Muscle of arm (tissue), 1 donor: ENCODE measurements at regions not wholly inside any gene's neighbourhood (a gene's known extent, or its start where the extent isn't known, plus 50 kb on each side); places are given as distances from the start of the nearest gene placed in this dataset.
"Not testable (repeated sequence)": the region's sequence is repeated elsewhere in the genome, so short reads cannot be mapped to it uniquely, and the experiment has no call there.

Source experiments
- DNase-seq: peaks from one replicate; pipeline ENCODE4 v3.0.0-alpha.2; 2013

DNA sequence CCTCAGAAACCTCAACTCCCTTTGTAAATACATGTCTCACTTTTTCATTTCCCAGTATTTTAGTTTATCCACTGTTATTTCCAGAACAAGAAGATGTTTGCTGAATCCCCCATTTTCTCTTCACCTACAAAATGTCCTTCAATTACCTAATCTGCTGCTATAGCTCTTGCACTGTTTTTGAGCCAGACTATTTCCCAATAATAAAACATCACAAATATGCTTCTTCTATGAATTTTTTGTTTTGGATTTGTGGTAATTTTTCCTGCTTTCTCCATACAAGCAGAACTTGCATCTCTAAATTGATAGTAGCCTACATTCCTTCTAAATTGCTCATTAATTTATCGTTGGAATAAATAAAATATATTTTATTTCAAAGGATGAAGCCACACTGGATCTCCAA is 199.6 kb upstream of the C1orf87 start:
- no peak for DNase-seq

DNA sequence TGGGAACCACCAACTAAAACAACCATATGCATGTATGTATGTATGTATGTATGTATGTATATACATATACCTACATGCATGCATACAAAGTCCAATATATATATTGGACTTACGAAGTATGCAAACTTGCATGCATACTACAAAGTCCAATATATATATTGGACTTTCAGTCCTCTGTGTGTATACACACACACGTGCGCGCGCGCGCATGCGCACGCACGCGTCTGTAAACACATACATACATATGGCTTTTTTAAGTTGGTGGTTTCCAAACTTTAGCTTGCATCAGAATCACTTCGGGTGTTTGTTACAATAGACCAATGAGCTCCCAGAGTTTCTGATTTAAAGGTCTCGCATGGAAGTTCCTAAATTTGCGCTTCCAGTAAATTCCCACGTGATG is 197.5 kb upstream of the C1orf87 start:
- no peak for DNase-seq

DNA sequence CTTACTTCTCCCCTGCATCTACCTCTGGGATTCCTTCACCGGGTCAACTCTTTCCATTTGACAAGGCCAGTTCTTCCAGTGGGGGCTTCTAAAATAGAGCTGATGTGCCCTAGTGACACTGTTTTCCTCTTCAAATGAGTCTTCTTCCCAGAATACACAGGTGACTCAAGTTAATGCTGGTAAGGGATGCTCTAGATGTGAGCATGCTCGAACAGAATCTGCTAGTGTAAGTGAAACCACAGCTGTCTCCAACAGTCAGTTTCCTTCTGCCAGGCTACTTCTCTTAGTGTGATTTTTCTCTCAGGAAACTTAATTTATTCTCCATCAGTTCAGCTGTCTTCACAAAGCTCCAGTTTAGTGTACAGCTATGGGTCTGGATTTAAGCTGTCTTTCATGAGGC is 194.9 kb upstream of the C1orf87 start:
- no peak for DNase-seq

DNA sequence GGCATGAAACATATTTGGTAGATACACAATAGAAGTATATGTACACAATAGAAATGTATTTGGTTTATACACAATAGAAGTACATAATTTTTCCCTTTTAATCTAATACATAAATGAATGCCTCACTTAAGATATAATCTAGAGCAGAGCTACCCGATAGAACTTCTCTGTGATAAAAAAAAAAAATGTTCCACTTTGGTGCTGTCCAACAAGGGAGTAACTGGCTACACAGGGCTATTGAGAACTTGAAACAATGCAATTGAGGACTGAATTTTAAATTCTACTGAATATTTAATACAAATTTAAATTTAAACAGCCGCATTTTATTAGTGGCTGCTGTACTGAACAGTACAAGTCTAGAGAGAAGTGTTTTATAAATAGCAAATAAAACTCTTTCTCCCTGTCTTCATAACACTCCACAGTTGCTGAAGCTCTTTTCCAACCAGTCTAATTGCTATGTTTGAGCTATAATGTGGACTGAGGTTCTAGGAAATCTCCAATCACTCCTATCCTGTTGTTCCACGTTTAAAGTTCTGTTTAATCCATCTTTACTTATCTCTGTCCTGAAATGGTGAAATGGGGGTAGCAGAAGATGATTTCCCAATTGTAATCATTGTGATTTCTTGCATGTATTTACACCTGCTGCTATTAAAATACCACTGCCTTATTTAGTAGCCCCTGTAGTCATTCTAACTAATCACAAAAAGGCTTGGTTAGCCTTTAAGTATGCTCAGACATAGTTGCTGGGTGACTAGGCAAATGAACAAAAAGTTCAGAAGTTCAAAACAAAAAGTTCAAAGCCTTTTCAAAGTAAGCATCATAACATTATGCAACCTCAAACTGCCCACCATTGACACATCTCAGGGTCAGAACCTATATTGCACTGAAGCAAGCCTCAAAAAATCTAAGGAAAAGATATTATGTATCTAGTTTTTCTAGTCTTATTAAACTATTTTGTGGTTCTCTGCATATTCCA is 192.3 kb upstream of the C1orf87 start:
- no peak for DNase-seq

DNA sequence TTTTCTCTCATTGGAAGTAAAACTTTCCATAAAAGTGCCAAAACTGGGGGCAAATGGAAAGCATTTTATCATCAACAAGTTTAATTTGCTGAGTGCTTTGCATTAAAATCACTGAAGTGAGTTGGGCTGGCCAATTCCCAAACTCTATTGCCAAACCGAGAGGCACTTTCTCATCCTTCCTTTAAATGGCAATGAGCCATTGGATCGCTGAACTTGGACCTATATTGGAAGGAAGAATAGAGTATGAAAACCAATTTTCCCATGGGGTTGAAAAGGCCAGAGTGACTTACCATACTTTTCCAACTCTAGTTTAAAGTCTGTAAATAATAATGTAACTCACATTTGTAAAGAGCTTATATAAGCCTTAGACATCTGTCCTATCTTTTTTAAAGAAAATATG is 189.1 kb upstream of the C1orf87 start:
- peak; percentile 83 for DNase-seq

DNA sequence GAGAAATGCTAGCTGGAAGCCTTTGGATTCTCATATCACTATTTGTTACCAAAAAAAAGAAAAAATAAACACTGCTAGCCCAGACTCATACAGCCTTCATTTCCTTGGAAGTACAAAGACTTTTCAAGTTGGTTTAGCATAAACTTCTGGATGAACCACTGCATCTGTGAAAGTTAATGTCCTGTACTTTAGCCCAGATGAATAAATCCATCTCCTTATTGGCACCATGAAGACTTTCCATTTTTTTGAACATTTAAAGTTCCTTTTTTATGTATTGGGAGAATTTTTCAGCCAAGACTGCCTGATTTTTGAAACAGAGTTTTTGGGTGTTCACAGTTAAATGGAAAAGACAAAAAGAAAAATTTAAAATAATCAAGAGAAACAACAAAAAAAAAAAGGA is 184.0 kb upstream of the C1orf87 start:
- DNase-seq, result no peak

DNA sequence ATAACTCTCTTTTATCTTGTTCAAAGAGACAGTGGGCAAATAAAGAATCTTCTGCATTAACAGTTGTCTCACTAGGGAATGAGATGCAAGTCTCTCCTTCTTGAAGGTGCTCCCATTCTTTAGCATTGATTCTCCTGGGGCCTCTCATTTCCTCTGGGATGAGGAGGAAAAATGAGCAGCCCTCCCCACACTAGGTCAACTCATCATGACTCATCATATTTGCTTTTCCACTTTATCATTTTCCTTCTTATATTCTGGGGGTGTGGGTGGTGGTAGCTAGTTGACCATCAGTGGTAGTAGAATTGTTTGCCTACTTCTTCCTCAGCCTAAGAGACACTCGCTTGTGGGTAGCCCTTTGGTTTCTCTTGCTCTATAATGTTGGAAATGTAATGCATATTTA is 182.0 kb upstream of the C1orf87 start:
- DNase-seq, result no peak

DNA sequence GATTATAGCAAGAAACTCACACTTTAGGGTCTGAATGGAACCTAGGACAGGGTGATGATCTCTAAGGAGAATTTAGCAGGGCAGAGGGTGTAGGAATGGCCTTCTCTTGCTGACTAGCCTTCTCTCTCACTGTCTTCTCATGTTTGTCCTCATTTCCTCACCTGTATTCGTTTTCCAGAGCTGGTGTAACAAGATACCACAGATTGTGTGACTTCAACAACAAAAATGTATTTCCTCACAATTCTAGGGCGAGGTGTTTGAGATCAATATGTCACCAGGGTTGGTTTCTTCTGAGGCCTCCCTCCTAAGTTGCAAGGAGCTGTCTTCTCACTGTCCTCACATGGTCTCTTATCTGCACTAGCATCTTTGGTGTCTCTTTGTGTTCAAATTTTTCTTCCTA is 177.9 kb upstream of the C1orf87 start:
- DNase-seq, result no peak

DNA sequence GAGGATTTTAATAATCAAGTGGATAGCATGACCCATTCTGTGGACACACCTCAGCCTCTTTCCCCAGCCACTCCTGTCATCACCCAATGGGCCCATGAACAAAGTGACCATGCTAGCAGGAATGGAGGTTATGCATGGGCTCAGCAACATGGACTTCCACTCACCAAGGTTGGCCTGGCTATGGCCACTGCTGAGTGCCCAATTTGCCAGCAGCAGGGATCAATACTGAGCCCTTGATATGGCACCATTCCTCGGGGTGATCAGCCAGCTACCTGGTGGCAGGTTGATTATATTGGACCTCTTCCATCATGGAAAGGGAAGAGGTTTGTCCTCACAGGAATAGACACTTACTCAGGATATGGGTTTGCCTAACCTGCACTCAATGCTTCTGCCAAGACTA is 173.9 kb upstream of the C1orf87 start:
- not testable (repeated sequence) for DNase-seq

DNA sequence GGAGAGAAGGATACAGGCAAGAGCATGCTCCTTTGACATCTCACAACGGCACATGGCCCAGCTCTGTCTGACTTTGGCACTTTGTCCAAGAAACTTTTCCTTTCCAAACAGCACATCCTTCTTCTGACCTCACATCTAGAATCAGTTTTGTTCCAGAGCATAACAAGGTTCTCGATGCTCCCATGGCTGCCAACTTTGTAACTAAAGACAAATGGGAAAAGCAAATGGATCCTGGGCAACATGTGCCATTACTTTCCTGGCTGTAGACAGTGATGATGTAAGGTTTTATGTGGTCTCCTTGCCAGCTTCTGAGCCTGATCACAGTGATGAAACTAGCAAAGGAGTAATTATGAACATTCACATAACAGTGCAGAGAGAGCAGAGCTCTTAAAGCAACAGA is 171.8 kb upstream of the C1orf87 start:
- peak; percentile 72 for DNase-seq

DNA sequence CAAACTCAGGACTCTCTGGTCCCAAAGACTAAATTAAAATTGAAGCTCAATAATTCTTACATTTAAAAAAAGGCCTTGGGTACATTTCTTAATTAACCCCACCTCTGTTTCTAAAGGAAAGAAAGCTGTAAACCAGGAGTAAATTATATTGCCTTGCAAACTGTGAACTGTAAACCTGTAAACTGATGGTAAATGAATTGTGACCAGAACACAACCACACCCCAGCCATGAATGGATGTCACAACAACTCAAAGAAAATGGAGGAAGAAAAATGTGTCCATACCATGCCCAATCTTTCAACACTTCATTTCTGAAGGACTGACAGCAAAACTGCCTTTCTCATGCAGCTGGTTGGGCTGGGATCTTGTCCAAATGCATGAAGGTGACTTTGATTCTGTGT is 171.3 kb upstream of the C1orf87 start:
- DNase-seq, result no peak

DNA sequence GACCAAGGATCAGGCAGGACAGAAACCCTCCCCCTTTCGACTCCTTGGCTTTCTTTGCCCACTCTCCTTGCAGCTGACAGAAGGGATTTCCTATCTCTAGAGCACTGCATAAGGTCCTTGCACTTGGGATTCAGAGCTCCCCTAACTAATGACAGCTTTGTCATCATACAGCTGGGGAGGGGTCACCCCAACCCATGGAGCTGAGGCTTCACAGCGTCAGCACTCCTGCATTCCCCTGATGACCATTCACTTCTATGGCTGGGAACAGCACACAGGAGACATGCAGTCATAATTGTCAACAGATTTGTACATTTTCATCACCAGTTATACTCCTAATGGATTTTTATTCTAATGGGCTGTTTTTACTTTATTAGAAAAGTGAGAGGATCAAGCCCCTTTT is 161.7 kb upstream of the C1orf87 start:
- no peak for DNase-seq

DNA sequence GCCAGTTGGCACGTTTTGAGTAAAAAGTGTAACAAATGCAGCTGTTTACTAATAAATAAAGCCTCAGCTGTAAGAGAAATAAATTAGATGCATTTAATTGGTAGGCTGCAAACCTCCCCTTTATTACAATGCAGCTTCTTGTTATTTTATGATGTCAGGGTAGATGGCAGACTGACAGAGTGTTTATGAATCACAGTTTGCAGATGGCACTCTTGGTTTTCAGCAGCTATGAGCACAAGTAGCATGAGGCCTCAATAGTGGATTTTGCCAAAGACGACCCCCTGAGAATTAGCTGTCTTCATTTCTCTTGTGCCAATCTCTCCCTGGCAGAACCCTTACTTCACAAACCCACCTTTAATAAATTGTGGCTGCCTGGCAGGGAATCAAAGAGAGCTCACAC is 161.2 kb upstream of the C1orf87 start:
- no peak for DNase-seq

DNA sequence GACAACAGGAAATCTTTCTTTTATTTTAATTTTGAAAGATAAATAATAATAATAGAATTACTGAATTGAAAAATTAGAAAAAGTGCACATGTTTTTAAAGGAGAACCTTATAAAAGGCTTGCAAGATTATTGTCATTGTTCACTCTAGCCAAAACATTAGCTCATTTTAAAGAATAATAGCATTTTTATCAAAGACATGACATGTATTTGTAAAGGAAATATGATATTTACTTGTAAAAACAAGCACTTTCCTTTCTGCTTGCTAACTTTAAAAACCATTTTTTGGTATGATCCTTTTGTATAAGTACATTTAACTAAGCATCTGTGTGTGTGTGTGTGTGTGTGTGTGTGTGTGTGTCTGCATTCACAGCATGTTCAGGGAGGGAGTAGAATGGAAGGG is 156.3 kb upstream of the C1orf87 start:
- no peak for DNase-seq

DNA sequence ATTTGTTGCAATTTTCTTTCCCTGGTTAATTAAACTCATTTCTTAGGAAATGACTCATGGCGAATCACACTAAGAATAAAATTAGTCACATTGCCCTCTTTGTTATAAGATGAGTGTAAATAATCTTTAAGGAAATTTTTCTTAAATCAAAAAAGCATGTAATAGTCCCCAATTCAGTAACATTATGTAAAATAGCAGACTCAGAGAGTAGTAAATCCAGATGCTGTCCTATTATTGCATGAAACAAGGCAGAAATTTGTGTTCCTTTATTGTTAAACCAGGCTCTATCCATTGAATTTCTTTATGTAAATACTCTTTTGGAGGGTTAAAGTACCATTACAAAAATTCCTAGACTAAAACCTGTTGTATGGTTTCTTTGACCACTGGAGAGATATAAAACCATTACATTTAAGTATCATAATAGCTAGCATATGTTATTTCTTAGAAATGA is 154.5 kb upstream of the C1orf87 start:
- DNase-seq, result no peak

DNA sequence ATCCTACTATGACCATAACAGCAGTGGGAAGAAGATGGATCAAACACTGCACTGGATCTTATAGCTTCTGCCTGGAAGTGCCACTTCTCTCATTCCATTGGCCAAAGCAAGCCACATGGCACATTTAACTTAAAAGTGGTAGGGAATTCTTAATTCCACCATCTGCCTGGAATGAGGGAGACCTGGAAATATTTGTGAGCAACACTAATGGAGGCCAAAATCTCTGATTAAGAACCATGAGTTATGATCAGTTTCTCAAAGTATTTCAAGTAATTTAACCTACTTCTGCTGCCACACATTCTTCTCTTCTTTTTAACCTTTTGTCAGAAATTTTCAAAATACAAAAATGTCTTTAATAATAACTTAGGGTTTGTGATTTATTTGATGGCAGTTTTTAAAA is 154.0 kb upstream of the C1orf87 start:
- no peak for DNase-seq

DNA sequence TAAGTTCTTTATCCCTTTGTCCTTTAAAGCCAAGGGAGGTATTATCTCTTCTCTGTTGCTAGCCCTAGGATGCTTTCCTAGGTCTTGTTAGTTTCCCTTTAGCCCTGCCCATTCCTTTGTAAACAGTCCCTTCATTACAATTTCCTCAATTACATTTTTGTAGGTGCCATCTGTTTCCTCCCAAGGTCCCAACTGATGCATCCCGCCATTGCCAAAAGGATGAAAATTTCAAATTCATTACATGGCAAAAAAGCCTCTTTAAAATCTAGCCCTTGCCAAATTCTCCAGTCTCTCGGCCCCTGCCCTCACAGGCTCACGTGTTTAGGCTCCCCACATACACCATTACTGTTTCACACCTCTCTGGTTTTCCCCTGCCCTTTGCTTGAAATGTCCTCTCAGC is 151.9 kb upstream of the C1orf87 start:
- no peak for DNase-seq

DNA sequence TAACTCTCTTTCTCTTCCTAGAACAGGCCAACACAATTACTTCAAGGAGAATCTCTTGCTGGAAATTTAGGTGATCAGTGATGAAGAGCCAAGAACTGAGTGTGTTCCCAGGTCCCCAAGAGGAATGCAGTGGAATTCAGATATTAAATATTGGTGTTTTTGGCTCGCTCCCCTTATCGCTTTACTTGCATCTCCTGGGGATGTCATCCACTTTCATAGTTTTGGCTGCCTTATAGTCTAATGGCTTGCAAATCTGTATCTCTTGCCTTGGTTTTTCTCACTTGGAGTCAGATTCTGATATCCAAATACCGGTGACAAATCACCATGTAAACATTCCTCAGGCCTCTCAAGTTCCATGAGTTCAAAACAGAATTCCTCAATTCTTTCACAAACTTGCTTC is 151.0 kb upstream of the C1orf87 start:
- DNase-seq, result no peak

DNA sequence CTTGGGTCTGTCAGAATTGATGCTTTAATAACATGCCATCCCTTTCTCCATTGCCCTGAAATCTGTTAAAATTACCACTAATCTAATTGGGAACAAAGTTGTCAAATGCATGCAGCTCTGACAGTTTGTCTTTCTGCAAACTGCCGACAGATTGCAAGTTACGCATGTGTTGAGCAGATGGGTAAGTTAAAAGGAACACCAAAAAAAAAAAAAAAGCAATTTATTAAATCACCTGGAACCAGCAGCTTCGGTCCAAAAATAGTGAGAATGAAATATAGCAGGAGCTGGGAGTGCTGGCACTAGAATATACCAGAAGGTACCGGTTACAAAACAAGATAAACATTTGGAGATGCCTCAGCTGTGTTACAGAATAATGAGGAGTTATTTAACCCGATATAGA is 149.6 kb upstream of the C1orf87 start:
- DNase-seq, result no peak

DNA sequence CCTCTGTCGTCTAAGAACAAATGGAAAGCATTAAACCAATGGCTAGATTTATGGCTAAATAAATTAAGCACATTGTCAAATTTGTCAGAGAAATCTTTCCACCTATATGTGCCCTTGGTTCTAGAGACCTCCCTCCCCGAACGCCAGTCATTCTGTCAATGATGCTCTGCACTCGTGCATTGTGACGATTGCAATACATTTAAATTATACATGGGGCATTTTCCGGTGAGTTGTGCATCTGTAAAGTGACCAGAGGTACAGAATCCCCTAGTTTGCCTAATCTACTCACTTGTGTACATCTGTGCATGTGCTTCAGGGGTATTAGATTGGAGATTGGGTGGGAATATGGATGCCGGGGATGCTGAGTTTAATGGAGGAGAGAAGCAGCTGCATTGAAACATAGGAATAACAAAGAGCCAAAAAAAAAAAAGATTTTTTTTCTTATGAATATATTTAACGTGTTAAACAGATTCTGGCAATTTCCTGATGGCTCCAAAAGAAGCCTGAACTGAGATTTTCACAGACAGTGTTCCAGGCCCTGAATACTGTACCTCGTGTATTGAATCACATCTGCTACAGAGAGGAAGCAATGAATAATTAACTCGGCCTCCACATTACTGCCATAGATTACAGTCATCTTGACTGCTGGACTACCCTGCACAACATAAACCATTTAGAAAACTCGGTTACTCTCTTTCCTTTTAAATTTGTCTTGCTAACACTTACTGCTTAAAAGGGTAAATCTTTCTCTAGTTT is 149.0 kb upstream of the C1orf87 start:
- no peak for DNase-seq

DNA sequence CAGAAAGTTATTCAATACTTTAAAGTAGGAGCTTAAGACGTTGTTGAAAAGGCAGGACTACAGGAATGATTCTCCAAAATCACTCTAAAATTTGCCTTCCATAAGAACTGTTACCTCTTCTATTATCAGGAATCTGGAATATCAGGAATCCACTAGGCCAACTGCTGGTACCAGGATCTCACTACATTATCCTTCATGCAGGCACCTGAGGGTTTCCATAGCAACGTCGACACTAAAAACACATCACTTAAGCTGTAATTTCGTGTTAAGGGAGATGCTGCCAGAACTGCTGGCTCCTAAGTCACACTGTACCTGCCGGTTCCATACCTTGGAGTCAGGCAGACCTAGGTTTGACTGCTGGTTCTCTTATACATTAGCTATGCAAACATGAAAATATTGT is 139.7 kb upstream of the C1orf87 start:
- DNase-seq, result no peak

DNA sequence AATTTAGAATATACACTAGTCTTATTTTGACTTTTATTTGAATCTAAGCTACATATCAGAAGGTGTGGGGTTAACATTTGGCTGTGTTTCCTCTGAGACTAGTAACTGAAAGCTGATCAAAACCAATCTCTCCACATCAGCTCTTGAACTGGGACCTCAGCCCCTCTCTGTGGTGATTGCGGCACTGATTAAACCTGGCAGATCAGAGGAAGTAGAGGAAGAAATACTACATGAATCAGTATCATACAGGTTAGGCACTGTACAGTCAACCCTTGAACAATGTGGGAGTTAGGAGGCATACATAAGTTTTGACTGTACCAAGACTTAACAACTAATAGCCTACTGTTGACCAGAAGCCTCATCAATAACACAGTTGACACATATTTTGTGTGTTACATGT is 122.5 kb upstream of the C1orf87 start:
- no peak for DNase-seq

DNA sequence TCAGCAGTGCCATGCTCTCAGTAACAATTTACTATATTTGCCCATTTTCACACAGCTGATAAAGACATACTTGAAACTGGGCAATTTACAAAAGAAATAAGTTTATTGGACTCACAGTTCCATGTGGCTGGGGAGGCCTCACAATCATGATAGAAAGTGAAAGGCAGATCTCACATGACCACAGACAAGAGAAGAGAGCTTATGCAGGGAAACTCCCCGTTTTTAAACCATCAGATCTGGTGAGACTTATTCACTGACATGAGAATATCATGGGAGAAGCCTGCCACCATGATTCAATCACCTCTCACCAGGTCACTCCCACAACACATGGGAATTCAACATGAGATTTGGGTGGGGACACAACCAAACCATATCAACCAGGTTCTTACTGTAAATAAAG is 112.1 kb upstream of the C1orf87 start:
- no peak for DNase-seq
